NCI-H1436 treated with DMSO at 0.1 percent for 48 hours (cell line): ENCODE measurements at regions not wholly inside any gene's neighbourhood (a gene's known extent, or its start where the extent isn't known, plus 50 kb on each side); places are given as distances from the start of the nearest gene placed in this dataset.
A peak's percentile ranks its signal among the peaks of the same experiment; 100 is the strongest.

ENCODE experiments used
- DNase-seq: peaks from one replicate; lab custom pipeline; 2025; lab: John Stamatoyannopoulos, UW

DNA sequence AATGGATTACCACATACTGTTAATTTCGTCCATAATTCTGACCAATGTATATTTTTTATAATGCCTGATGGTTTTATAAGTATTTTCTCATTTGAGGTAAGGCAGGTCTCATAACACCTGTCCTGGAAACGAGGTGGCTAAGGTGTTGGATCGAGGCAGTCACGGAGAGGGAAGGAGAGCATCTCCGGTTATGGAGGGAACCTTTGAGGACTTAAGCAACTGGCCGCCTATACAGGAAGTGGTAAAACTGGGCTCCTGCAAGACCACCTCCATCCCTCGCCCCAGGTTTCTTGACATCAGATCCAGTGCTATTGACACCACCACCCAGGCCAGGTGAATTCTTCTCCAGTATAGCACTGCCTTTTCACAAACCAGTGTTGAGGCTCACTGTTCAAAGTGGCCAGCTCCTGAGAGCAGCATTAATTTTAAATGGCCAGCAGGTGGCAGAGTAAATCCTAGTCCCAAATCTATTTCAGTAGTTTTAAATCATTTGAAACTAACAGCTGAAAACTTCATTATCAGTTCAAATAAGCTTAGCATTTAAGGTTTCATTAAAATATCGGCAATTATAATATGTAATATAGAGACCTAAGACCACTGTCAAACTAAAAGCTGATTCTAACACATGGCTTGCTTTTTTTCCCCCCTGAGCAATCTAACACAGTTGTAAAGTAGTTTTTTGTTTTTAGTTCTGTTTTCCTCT is 100.8 kb downstream of the PPM1A start:
- DNase-seq: peak; percentile 42

DNA sequence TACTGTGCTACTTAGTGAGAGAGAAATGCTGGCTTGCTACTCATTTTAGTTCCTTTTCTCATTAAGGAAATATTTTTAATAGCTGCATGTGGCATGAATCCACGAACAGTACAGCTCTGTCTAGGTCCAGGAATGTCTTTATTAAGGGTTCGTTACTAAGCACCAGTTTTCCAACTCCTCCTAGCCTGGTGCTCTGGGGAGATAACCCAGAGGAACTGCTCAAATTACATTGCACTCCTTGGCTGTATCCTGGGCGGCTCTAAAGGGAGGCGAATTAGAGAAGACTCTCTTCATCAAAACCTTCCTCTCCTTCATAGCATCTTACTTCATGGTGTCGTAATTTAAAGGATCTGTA is 101.3 kb downstream of the PPM1A start:
- no peak for DNase-seq

DNA sequence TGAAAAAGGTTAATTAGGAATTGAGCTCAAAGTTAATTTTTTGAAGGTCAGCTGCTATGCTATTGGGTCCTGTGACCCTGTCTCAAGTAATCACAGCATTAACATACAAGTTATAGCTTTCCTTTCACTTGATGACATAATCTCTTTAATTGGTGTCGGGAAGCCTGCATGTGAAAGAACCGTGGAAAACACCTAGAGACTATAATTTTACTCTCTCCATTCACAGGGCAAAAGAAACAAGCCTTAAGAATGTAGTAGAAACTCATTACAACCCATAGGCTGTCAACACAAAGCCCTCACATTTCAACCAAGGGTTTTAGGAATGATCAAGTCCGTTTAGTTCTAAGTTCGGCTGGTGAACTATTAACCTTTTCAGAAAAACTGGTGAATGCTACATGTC is 104.4 kb downstream of the PPM1A start:
- DNase-seq: no peak

DNA sequence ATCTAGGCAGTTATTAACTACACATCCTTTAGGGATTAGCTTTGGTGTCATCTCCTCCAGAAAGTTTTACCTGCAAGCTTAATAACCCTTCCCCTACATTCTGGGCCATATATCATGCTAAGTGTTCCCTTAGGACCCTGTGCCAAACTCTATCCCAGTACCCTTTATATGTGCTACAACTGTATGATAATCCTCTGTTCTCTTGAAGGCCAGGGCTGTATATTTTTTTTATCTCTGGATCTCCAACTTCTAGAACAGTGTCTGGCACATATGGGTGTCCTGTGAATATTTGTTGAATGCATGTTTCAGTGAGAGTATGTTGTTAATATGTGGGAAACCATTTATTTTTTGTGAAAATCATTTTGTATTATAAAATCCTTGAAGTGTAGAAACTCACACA is 106.7 kb downstream of the PPM1A start:
- DNase-seq: no peak

DNA sequence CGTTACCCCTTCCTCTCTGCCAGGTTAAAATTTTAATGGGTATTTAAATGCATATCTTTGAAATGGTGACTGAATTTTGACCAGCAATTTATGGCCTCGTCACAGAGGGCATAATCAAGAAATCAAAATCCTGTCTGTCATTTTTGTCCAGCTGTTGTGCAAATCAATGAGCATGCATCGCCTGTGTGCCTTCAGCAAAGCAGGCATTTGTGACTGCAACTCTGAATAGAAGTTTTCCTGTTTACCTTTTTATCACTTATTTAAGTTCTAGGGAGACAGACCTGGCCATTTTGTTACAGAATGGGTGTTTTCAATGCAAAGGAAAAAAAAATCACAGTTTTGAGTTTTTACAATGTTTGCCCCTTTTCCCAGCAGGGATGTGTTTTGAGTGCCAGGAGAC is 107.4 kb downstream of the PPM1A start:
- DNase-seq: no peak

DNA sequence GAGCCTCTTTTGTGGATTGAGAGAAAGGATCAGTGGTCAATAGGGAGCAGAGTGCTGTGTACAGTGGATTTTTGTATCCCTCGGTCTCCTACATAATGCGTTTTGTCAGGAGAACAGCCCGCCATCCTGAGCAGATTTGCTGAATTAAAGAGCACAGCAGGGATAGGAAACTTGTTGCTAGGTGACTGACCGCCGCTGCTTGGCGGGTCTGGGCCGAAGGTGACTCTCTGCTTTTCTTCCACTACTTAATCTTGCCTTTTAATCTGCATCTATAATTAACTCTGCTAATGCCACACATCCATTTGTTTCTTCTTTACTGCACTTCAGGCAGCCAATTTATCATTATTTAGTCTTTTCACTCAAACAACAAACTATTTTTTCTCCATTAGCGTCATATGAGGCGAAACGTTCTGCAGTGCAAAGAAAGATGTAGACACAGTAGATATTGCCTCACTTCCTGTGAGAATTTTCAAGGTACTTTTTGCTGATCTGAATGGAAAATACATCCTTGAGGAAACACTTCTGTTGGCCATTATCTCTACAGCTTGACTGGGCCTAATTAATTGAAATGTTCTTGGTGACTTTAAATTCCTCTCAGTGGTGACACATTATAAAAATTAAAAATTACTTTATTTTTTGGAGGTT is 108.0 kb downstream of the PPM1A start:
- peak; percentile 24 for DNase-seq

DNA sequence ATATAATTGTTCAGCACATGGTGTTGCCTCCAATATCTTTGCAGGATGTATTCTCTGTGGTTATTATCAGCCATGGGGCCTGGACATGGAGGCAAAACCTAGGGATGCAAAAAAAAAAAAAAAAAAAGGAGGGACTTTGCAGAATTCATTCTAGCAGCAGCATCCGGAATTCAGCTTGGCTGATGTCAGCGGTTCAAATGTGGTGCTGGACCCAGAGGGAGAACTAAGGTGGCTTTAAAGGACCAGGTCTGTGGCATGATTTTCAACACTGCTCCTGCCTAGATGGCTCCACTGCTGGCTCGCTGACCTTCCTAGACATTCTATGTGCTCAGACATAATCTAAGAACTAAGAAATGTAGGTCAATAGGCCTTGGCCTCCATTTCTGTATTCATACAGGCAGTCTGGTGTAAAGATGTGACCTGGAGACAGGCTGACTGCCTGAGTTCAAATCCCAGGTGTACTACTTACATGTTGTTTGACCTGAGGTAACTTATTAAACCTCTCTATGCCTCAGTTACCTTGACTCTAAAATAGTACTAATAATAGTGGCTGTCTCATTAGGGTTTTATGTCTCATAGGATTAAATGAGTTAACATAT is 108.6 kb downstream of the PPM1A start:
- DNase-seq: no peak

DNA sequence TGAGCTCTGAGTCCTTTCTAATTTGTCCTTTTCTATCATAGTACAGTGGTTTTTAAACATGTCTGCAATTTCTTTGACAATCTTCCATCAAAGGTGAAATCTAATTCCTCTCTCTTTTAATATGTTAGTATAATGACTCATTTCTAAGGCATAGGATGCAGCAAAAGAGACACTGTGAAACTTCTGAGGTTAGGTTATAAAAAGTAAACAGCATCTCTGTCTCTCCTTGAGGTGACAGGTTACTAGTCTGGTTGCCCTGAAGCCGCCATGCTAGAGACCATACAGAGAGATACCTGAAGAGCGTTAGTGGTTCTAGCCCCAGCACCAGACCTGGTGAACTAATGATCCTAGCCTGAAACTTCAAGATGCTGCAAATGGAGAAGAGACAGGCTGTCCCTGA is 114.3 kb downstream of the PPM1A start:
- DNase-seq: no peak

DNA sequence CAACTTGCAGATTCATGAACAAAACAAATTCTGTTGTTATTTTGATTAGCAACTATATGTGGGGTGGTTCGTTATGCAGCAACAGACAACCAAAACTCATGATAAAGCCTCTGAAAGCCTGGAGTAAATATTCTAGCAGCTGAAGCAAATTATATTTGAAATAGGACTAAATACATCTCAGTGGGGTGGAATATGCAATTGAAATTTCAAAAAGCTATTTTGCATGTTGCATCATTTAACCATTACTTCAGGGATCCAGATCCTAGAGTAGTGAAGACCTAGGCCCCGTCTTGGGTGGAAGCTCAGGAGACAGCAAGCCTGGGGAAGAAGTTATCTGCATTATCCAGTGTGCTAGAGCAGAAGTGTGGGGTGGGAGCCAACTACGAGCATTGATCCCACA is 114.7 kb downstream of the PPM1A start:
- DNase-seq: no peak

DNA sequence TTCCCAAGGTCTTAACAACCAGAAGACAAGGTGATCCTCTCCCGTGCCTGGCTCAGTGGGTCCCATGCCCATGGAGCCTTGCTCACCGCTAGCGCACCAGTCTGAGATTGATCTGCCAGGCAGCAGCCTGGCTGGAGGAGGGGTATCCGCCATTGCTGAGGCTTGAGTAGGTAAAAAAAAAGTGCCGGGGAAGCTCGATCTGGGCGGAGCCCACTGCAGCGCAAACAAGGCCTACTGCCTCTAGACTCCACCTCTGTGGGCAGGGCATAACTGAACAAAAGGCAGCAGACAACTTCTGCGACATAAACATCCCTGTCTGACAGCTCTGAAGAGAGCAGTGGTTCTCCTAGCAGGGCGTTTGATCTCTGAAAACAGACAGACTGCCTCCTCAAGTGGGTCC is 104.0 kb downstream of the C14orf39 start:
- DNase-seq: no peak
